BLaER1 (cell line): ENCODE measurements at regions not wholly inside any gene's neighbourhood (a gene's known extent, or its start where the extent isn't known, plus 50 kb on each side); places are given as distances from the start of the nearest gene placed in this dataset.

Source experiments
- H3K27ac ChIP-seq: shearing (Covaris generic); formaldehyde crosslinking; 2 replicates; pipeline ENCODE4 v1.8.1; 2022
- H3K27me3 ChIP-seq: shearing (Covaris generic); formaldehyde crosslinking; 2 replicates; pipeline ENCODE4 v1.8.1; 2022
- H3K36me3 ChIP-seq: shearing (Covaris generic); formaldehyde crosslinking; 2 replicates; pipeline ENCODE4 v1.8.1; 2022
- H3K4me1 ChIP-seq: shearing (Covaris generic); formaldehyde crosslinking; 2 replicates; pipeline ENCODE4 v1.8.1; 2022
- H3K4me2 ChIP-seq: shearing (Covaris generic); formaldehyde crosslinking; 2 replicates; pipeline ENCODE4 v1.8.1; 2022
- H3K4me3 ChIP-seq: shearing (Covaris generic); formaldehyde crosslinking; 2 replicates; pipeline ENCODE4 v1.8.1; 2022
- H3K9ac ChIP-seq: shearing (Covaris generic); formaldehyde crosslinking; 2 replicates; pipeline ENCODE4 v1.8.1; 2022
- H3K9me3 ChIP-seq: shearing (Covaris generic); formaldehyde crosslinking; 2 replicates; pipeline ENCODE4 v1.8.1; 2022
- H4K20me1 ChIP-seq: shearing (Covaris generic); formaldehyde crosslinking; 2 replicates; pipeline ENCODE4 v1.8.1; 2022
- Cebpa-rat ChIP-seq: shearing (Covaris generic); IDR thresholded peaks from 2 replicates; pipeline ENCODE4 v1.8.1; 2022

DNA sequence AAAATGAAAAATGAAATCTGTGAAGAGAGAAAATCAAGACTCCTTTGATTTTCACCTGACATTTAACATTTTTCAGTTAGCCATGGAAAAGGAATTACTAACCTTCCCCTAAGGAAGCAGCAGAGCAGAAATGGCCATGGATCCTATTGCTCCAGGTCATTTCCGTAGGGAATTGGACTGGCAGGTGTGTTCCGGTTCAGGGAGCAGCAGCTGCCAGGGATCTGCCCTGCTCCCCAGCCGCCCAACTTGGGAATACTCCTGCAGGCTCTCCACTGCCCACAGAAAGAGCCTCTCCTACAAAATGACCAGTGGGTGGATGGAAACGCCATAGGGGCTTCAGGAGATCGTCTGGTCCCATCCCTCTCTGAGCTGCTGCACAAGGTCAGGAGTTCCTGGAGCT, 86.0 kb upstream of the MAPK4 start:
- H3K27me3 ChIP-seq: no peaks in the 10 kb centered on the region
- no peaks in the 10 kb centered on the region for H3K4me1 ChIP-seq
- H3K27ac ChIP-seq: no peak overlapping the region

DNA sequence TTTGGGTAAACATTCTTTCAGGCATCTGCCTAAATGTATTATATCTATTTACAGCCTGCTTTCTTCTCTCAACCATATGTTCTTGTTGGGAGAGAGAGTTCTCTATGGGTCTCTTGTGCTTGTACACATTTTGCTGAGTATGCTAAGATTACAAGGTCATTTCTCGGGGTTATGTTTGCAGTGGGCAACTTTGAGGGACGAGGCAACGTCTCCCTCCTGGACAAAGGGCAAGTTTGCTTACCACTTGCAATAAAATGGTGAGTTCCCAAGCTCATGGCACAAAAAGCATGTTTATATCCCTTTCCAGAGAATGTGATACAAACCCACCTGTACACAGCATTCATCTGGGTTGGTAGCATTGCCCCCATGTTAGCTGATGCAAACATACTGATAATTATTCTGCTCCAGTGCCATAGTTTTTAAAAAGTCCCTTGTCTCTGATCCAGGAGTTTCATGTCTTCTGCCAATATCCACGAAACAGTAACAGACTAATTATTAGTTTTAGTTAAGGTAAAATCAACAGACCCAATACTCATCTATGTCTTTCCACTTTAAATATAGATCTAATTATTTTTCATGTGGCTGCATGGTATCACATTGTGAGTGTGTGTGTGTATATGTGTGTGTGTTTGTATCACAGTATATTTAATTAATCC, 84.2 kb upstream of the MAPK4 start:
- no peak overlapping the region for H3K27ac ChIP-seq
- H3K9ac ChIP-seq: no peak overlapping the region
- no peaks in the 10 kb centered on the region for H3K9me3 ChIP-seq
- no peak for TF ChIP-seq Cebpa-rat
- no peaks in the 10 kb centered on the region for H3K36me3 ChIP-seq
- no peaks in the 10 kb centered on the region for H3K27me3 ChIP-seq
- no peak overlapping the region for H3K4me3 ChIP-seq
- no peaks in the 10 kb centered on the region for H3K4me1 ChIP-seq
- no peaks in the 10 kb centered on the region for H4K20me1 ChIP-seq
- no peak overlapping the region for H3K4me2 ChIP-seq

More for the DNA sequence above, 86.0 kb upstream of the MAPK4 start:
- H3K9me3 ChIP-seq: no peaks in the 10 kb centered on the region
- no peak overlapping the region for H3K9ac ChIP-seq
- no peak for TF ChIP-seq Cebpa-rat
- no peaks in the 10 kb centered on the region for H3K36me3 ChIP-seq
- H3K4me3 ChIP-seq: no peak overlapping the region
- no peak overlapping the region for H3K4me2 ChIP-seq
- H4K20me1 ChIP-seq: no peaks in the 10 kb centered on the region

DNA sequence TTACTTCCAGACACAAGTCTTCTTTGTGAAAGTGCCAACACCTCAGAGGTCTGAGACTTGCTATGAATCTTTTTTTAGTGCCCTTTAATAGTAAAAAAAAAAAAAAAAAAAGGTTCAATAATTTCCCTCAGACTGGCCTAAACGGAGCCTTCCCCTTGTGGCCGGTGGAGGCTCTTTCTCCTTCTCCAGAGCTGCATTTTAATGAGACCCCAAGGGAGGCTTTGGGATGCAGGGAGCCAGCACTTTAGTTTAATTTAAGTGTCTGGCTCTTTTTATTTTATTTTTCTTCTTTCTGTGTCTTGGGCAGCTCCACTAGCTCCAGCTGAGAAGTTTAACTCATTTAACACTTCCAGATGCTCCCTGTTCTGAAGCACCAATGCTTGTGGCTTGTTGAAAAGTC, 67.8 kb upstream of the MAPK4 start:
- no peak overlapping the region for H3K4me3 ChIP-seq
- H3K27me3 ChIP-seq: no peaks in the 10 kb centered on the region
- TF ChIP-seq Cebpa-rat: no peak
- H3K36me3 ChIP-seq: no peaks in the 10 kb centered on the region
- H3K9ac ChIP-seq: no peak overlapping the region
- H3K4me1 ChIP-seq: peaks cover 14% of the 10 kb centered on the region
- no peak overlapping the region for H3K27ac ChIP-seq
- H4K20me1 ChIP-seq: no peaks in the 10 kb centered on the region
- H3K9me3 ChIP-seq: peaks cover 17% of the 10 kb centered on the region
- H3K4me2 ChIP-seq: no peak overlapping the region

DNA sequence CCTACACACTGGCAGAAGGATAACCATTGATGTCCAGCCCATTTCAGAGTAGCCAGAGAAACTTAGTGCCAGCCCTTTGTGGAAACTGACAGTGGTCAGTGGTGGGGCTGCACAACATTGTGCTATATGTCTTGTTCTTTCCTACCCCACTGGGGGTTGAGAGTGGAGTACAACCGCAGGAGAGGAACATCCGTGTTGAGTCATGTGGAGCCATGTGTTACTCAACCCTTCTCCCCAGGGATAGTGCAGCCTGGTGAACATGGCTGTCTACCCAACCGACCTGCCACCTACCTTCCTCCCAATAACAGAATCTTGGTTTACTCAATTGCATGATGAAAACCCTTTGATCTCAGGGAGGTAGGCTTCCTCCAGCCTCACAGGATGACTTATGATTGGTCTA, 65.3 kb upstream of the MAPK4 start:
- Histone ChIP-seq H3K27me3 (no peaks in the 10 kb centered on the region), H3K4me3 (no peak overlapping the region), H4K20me1 (no peaks in the 10 kb centered on the region), H3K4me2 (peak overlapping the region; percentile 61), H3K4me1 (peaks cover 14% of the 10 kb centered on the region), H3K27ac (no peak overlapping the region), H3K36me3 (no peaks in the 10 kb centered on the region), H3K9ac (no peak overlapping the region), H3K9me3 (peaks cover 17% of the 10 kb centered on the region)
- TF ChIP-seq Cebpa-rat: peak; percentile 90

DNA sequence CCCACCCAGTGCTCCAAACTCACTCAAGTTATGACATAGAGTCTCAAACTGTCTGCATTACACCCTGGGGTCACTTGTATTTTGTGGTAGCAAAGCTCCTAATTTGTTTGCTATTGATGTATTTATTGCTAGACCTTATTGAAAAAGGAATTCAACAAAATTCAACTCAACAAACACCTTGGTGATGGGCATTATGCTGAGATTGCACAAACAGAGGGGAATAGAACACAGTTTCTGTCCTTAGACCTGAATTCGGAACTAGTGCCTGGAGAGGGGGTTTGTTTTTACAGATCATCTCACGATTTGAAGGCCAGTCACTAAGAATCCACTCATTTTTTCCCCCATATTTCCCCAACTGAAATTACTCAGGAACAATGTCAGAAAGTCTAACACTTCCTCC, 53.5 kb upstream of the MAPK4 start:
- Histone ChIP-seq H4K20me1 (no peaks in the 10 kb centered on the region), H3K36me3 (no peaks in the 10 kb centered on the region), H3K9ac (no peak overlapping the region), H3K27me3 (no peaks in the 10 kb centered on the region), H3K9me3 (0 out of 2 replicates have a peak, but pooled peaks cover 4% of the 10 kb centered on the region), H3K4me3 (no peak overlapping the region), H3K4me1 (no peaks in the 10 kb centered on the region), H3K4me2 (no peak overlapping the region), H3K27ac (no peak overlapping the region)
- no peak for TF ChIP-seq Cebpa-rat

DNA sequence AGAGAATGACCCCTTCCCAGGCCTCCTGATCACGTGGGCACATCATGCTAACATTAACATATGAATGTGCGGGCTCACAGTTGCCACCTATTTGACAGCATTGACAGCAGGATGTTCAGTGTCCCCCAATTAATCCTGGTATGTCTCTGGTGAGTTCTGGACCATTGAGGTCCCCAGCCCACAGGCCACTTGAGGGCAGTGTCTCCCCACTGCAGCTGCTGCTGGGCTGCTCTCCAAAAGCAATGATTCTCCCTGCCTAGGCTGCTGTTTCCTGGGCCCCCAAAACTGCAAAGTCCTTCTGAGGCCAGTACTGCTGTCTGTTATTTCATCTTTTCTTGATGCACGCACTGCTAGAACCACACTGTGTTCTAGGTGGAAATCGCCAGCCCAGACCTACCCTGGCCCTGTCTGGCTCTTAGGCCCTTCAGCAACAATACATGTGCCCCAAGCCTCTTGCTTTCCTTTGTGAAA, 52.7 kb upstream of the MAPK4 start:
- no peaks in the 10 kb centered on the region for H3K36me3 ChIP-seq
- H3K4me3 ChIP-seq: no peak overlapping the region
- H3K4me1 ChIP-seq: no peaks in the 10 kb centered on the region
- TF ChIP-seq Cebpa-rat: no peak
- H4K20me1 ChIP-seq: no peaks in the 10 kb centered on the region
- 0 out of 2 replicates have a peak, but pooled peaks cover 4% of the 10 kb centered on the region for H3K9me3 ChIP-seq
- H3K9ac ChIP-seq: no peak overlapping the region
- no peak overlapping the region for H3K27ac ChIP-seq
- H3K4me2 ChIP-seq: no peak overlapping the region
- H3K27me3 ChIP-seq: no peaks in the 10 kb centered on the region

DNA sequence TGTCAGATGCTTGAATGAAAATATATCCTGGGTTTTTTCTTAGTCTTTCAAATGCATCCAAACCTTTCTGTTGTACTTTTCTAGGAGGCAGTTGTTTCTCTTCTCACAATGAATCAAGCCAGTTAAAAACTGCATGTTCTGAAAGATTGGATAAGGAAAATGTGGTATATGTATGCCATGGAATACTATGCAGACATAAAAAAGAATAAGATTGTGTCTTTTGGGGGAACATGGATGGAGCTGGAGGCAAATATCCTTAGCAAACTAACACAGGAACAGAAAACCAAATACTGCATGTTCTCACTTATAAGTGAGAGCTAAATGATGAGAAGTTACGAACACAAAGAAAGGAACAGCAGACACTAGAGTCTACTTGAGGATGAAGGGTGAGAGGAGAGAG, 51.7 kb upstream of the MAPK4 start:
- Histone ChIP-seq H3K27me3 (no peaks in the 10 kb centered on the region), H4K20me1 (no peaks in the 10 kb centered on the region), H3K4me2 (no peak overlapping the region), H3K27ac (no peak overlapping the region), H3K9ac (no peak overlapping the region), H3K9me3 (no peaks in the 10 kb centered on the region), H3K4me1 (no peaks in the 10 kb centered on the region), H3K36me3 (no peaks in the 10 kb centered on the region), H3K4me3 (no peak overlapping the region)
- no peak for TF ChIP-seq Cebpa-rat

DNA sequence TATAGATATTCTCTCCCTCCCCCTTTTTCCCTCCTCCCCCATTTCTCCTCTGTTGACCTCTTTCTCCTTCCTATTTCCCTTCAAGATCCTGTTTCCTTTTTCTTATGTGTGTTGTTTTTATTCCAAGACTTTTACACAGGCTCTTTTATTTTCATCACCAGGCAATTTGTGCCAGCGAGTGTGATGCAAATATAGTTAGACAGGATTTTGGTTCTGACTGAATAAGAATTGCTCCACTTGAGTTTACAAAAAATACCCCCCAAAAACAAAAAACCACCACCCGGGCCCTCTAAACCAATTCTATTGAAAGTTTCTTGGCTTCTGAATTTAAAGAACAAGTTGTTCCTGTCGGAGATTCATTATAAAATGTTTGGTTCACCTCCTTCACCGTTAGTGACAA, 50.9 kb upstream of the MAPK4 start:
- H3K27ac ChIP-seq: no peak overlapping the region
- H3K4me2 ChIP-seq: no peak overlapping the region
- H3K9me3 ChIP-seq: no peaks in the 10 kb centered on the region
- H3K9ac ChIP-seq: no peak overlapping the region
- H3K36me3 ChIP-seq: no peaks in the 10 kb centered on the region
- no peaks in the 10 kb centered on the region for H4K20me1 ChIP-seq
- H3K4me1 ChIP-seq: no peaks in the 10 kb centered on the region
- H3K27me3 ChIP-seq: no peaks in the 10 kb centered on the region
- H3K4me3 ChIP-seq: no peak overlapping the region
- no peak for TF ChIP-seq Cebpa-rat
